NCI-H1436 treated with DMSO at 0.1 percent for 48 hours (cell line): ENCODE measurements at regions not wholly inside any gene's neighbourhood (a gene's known extent, or its start where the extent isn't known, plus 50 kb on each side); places are given as distances from the start of the nearest gene placed in this dataset.
"Not testable (repeated sequence)": the region's sequence is repeated elsewhere in the genome, so short reads cannot be mapped to it uniquely, and the experiment has no call there.

Experiments
- DNase-seq: peaks from one replicate; lab custom pipeline; 2025; lab: John Stamatoyannopoulos, UW

DNA sequence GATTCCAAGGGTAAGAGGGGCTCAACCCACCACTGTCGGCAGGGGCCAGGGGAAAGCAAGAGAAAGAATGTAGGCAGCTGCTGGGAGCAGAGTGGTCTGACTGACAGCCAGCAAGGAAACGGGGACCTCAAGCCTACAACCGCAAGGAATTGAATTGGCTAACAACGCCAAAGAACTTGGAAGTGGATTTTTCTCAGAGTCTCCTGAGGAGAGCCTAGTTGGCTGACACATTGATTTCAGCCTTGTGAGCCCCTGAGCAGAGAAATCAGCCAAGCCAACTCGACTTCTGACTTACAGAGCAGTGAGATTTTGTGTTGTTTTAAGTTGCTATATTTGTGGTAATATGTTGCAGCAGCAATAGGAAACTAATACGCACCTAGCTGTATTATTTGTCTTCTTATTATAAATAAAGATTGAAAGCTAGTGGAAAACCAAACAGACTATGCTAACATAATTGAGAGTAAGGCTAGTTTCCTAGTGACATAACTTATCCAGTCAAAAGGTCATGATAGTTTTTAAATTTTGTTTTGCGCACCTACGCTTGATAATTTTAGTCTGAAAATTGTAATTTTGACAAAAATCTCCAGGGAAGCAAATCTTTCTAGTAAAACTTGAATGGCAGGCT is 145.8 kb upstream of the HCCS start:
- no peak for DNase-seq

DNA sequence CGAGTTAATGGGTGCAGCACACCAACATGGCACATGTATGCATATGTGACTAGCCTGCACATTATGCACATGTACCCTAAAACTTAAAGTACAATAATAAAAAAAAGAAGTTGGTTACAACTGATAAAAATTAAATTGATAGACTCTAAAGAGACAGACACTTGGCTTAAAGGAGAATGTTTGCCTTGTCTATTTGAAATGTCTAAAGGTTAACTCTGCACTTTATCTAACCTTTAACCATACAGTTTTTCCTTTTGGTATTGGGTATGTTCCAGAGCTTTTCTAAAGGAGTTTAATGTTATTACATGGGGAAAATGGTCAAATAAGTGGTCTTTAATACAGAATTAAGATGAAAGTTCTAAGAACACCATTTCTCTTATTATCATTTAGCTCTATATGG is 145.1 kb upstream of the HCCS start:
- DNase-seq = no peak

DNA sequence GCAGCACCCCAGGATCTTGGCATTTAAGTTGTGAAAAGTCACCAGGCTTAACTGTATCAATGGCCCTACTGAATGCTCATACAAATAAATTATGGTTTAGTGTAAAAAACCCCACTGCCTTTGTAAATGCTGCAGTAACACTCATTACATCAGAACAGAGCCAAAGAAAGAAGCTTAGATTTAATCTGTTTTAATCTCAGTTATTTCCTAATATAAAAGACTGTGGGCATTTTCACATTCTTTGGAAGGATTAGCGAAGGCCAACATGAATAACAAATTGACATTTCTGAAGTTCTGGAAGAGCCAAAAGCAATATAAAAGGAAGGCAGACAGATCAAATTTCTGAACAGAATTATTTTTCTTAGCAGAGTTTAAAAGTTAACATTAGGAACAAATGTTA is 140.0 kb upstream of the HCCS start:
- no peak for DNase-seq

DNA sequence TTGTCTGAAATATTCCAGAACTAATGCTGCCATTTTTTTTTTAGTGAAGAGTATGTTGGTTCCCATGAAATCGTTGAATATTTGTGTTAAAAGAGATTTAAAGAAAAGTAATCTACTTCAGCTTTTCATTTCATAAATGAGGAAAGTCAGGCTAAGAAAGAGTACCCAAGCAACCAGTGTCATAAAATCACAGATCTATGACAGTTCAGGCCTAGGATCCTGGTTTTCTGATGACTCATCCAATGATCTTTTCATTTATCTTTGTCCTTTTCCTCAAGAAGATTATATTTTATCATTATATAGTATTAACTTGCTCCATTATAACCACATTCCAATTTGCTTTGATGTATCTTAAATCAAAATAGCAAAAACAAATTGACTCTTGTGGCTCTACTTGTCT is 139.4 kb upstream of the HCCS start:
- DNase-seq = no peak

DNA sequence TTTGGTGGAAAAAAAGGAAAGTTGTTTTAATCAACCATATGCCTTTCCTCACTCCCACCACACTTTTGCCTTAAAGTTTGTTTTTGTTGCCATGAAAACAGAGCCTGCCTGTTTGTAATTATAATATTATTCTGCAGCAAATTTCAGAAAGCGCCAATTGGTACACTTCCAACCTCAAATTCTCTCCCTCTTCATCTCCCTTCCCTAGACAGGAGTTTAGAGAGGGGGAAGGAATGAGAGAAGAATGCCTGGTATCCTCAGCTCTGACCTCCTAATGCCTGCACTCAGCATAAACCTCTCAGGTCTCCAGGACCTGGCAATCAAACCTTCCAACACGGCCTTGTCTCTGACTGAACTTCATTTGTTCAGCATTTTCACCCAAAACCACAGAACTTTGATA is 138.4 kb upstream of the HCCS start:
- no peak for DNase-seq

DNA sequence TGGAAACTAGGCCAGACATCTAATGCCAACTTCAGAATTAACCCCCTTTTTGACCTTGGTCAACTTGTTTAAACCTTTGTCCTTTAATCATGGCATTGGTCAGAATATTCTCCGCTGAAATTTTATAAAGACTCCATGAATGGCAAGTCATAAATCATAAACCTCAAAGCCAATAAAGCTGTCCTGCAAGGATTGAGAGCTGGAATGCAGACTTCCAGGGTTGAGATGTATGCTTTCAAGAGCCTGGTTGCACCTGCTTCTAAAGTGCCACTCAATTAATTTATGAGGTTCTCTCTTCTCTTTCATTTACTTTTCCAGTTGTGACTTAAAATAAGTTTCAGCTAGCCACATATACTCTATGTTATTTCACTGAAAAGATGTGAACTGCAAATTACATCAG is 136.2 kb upstream of the HCCS start:
- DNase-seq = no peak

DNA sequence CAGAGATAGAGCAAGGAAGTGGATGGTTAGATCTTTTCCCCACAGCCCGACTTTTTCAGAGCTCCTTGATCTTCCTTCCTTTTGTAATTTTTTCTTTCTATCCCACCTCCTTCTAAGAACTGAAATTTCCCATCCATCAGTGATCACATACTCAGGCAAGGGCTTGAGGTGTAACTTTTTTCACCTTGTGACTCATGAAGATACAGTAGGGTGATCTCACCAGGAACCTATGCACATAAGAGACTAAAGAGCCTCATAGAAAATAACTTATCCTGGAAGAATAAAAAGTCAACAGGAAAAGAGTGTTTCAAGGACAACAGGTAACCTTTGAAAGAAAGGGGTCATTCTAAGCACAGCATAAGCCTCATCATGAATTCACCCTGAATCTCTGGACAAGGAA is 131.2 kb upstream of the HCCS start:
- DNase-seq = no peak

DNA sequence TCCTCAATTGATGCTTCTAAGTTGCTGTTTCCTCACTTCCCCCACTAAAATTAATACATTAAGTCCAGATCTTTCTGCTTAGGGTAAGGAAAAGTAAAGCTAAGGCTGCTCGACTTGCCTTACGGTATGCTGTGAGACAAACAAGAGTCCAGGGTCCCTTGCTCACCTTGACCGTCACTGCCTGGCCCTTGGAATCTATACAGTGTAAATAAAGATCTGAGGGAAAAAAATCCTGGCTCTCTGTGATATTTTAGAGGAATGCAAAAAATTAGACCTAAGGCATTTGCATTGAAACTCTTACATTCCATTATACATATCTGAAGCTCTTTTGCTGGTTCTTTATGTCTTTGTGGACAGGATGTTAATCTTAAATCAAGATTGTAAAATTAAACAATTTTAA is 129.6 kb upstream of the HCCS start:
- DNase-seq = no peak

DNA sequence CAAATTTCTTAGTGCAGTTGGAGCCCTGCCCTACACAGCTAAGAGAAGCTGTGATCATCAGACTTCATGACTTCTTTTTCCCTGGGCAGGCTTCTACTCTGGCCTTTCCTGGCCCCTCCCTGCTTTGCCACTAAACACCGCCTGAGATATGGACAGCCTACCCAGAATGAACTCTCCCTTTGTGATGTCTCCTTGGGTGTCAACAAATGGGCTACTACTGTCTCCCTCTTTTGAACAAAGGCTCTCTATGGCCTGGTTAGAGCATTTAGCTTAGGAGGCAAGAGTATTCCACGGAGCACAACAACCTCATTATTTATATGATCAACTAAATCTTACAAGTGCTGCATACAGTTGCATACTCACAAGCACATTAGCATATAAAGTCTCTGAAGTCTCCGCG is 127.6 kb upstream of the HCCS start:
- DNase-seq = no peak

DNA sequence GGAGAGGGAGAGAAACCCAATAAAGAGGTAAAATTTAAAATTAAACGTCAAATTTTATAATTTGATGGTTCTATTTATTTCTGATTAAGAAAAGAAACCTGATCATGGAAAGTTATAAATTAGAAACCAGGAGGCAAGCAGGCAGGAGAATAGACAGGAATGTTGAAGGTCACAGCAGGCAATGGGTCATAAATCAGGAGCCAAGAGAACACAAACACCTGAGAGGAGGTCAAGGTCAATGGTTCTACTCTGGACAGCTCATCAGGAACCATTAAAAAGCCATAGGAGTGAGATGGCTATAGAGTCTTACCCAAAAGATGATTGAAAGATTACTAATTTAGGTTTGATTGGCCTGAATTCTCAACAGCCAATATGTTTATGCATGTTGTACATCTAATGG is 126.9 kb upstream of the HCCS start:
- DNase-seq = no peak

DNA sequence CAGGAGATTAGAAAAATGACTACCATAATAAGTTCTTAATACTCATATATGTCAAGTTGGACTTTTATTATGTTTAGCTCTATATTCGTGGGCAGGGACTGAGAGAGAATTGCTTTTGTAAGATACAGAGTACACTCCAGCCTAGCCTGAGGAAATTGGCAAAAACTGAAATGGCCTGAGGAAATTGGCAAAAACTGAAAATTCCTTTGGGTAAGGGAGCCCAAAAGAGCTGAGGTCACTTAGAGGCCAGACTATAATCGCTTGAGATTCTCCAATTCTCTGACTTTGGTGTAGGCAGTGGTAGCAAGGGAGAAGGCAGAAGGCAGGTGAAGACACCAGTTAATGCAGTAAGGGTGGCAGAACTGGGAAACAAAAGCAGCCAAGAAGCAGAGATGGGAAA is 124.5 kb upstream of the HCCS start:
- DNase-seq = no peak

DNA sequence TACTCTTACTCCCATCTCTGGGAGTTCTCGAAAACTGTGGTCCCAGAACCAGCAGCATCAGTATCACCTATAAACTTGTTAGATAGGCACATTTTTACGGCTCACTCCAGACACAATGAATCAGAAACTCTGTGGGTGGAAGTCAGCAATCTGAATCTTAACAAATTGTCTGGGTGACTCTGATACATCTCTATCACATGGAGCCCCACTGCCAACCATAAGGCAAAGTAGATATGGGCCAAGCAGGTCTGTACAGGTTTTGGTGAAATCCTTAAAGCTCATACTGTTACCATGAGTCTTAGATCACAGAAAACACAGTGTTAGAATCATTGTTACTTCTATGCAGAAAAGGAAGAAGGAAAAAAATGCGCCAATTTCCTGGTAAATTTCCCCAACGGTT is 122.5 kb upstream of the HCCS start:
- no peak for DNase-seq

DNA sequence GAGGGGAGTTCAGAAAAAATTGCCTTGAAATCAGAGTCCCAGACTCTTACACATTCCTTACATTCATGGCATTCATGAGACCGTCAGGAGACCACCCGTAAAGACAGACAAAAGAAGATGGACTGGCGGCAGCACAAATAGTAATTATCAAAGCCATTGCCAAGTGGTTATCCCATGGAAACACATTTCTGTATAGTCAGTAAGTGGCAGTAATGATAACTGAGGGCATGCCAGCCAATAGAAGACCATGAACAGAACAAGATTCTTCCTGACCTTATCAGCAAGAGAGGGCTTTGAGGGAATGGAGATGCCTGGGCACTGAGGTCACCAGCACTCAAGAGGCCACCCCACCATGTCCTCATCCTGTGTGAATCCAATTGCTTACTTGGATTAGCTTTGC is 121.7 kb upstream of the HCCS start:
- DNase-seq = no peak

DNA sequence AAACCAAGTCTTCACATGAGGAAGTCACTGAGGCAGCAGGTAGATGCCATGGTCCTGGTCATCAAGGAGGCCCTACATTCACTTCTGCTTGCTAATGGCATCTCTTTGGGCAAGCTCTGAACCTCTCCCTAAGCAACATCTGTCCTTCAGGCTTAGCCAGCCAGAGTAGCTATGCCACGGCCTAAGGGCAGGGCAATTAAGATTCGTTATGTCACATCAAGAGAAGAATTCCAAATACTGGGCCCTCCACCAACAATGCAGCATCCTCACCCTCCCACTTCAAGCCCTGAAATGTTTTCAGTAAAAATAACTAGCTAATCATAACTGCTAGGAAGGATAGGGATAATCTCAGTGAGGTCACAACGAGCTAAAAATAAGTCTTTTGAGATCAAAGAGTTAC is 120.7 kb upstream of the HCCS start:
- DNase-seq = no peak

DNA sequence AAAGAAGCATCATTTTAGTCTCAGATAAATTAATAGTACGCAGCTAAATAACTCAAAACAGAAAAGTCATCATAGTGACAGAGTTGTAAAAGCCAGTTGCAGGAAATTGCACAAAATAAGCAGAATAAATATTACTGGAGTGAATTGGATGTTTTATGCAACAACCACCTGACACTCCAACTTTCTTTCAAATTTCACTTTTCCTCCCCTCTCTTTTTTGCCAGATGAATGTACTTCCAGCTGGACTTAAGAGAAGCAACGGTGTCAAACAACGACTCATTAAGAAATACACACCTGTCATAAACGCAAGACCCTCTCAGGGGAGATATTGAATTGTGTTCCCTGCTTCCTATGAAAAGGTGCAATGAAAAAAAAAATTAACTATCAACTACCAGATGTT is 120.2 kb upstream of the HCCS start:
- DNase-seq = no peak

DNA sequence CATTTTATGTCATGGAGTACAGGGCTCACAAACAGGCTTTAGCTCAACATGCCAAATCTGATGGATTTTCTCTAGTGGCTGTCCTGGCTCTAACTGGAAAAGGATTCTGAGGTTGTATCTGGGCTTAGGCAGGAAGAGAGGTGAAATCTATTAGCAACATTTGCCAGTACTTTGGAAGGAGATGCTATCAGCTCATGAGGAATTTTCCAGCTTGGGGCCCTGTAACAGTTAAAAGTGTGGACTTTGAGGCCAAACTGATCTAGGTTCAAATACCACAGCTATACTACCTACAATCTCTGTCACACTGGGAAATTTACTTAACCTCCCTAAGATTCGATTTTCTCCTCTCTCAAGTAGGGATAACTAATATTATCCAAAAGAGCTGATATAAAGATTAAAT is 119.0 kb upstream of the HCCS start:
- no peak for DNase-seq

DNA sequence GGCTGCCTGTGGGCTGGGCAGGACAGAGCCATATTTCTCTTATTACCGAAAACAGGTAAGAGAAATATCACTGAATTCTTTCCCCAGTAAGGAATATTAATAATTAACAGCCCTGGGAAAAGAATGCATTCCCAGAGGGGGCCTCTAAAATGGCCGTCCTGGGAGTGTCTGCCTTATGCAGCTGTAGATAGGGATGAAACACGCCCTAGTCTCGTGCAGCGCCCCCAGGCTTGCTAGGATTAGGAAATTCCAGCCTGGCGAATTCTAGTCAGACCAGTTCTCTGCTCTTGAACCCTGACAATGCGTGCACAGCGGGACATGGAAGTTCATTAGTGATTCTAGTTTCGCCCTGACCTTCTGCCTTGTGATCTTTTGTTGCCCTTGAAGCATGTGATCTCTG is 104.1 kb upstream of the HCCS start:
- DNase-seq = not testable (repeated sequence)

DNA sequence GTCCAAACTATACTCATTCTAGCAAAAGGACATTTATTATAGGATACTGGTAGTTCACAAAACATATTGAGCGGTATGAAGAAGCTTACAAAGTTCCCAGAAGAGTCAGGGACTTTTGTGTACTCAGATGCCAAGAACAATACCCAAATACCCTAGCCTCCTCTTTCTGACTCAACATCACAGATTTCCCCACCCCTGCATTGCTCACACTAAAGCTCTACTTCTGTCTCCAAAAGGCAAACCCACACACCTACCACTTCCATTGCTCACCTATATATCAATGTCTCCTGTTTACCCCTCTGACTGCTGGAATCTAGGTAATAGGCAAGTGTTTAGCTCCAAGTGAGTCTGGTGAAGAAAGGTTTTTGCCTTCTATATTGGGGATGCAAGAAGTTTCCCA is 100.7 kb upstream of the HCCS start:
- DNase-seq = no peak

DNA sequence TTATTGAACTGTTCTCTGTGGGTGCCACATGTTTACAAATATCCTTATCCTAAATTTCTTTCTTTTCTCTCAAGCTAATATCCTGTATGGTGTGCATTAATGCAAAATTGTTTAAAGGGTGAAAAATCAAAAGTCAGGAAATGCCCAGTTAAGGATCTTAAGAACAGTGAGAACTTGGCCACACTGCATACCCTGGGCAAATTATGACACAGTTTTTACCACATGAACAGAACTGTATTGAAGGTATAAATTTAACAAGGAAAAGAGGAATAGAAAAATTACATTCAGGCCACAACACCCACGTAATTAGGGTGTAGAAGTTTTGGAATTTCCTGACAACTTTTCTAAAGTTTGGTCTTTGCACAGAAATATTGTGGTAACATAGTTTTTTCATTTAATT is 94.4 kb upstream of the HCCS start:
- no peak for DNase-seq

DNA sequence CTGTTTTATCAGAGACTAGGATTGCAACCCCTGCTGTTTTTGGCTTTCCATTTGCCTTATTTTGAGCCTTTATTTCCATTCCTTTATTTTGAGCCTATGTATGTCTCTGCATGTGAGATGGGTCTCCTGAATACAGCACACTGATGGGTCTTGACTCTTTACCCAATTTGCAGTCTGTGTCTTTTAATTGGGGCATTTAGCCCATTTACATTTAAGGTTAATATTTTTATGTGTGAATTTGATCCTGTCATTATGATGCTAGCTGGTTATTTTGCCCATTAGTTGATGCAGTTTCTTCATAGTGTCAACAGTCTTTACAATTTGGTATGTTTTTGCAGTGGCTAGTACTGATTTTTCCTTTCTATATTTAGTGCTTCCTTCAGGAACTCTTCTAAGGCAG is 88.5 kb upstream of the HCCS start:
- not testable (repeated sequence) for DNase-seq

DNA sequence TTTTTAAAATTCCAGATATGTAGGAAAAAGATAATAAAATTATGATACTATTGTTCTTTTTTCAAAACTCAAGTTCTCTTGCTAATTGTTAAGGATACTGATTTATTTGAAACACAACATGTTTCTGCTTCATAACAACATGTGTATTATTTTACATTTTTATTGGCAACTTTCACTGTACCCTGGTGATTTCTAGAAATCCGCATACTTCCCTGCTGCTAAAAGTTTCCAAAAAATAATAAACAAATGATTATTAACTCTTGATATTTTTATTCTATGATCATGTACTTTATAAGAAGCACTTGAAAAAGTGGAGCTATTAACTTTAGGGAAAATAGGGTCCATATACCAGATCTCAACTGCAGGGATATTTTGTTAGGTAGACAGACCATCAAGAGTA is 71.2 kb upstream of the HCCS start:
- no peak for DNase-seq

DNA sequence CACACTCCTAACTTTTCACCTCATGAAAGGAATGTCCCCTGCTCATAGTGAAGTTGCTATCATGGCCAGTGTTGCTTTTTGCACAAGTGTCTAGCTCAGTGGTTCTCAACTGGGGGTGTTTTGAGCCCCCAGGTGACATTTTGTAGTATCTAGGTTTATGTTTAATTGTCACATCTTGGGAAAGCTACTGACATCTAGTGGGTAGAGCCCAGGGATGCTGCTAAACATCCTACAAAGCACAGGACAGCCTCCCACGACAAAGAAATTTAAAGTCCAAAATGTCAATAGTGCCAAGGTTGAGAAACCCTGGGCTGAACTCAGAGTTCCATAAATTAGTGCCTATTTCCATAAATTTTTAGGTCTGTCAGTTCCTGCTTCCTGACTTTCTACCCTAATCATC is 70.7 kb upstream of the HCCS start:
- DNase-seq = no peak

DNA sequence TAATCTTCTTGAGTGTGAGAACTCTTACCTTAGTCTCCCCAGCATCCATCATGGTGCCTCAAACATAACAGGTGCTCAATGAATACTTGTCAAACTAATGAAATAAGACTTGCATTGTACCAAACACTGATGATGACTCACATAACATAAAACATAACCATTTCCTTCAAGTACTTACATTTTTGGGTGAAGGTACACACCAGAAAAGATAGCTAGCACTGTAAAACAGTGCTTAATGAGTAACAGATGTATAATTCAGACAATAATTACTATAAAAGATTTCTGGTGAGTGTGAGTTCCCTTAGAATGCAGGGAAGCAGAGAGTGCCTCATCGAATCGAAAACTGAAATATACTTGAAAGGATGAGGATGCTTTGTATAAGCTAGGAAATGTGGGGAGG is 70.1 kb upstream of the HCCS start:
- no peak for DNase-seq

DNA sequence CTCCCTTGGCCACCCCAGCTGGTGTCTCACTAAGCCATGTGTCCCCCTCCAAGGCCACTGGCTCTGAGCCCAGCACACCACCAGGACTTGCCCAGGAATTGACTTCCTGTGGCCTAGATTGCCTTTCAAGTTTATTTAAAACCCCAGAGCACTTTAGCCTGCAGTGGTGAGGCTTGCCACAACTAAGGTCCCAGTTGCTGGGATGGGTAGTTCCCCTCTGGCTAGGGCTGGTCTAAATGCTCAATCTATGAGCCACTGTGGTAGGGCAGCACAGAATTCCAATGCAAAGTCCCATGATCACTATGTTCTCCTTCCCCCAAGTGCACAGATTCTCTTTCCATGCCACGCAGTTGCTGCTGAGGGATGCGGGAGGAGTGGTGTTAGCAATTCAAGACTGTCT is 61.1 kb upstream of the HCCS start:
- DNase-seq = no peak

DNA sequence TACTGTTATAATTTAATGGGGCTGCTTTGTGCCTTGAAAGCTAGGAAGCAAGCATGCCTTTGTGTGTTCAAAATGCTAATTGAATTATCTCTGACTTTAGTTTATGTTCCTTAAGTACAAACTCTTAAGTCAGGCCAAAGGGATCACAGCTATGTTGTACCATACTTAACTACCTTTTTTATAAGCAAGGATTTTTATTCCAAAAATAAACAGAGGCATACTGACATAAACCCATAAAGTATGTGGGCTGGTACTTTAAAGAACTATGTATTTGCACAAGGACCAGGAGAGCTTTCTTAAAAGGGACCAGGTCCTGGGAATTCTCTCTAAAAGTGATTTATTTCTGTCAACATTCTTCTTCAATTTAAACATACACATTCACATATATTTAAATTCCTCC is 57.8 kb upstream of the HCCS start:
- no peak for DNase-seq
